GM20000 (cell line): ENCODE measurements at regions not wholly inside any gene's neighbourhood (a gene's known extent, or its start where the extent isn't known, plus 50 kb on each side); places are given as distances from the start of the nearest gene placed in this dataset.

Experiments used
- DNase-seq: peaks from one replicate; pipeline ENCODE4 v3.0.0; 2012; ENCODE audit warnings: low spot score
- CTCF ChIP-seq: IDR thresholded peaks from 2 replicates; pipeline ENCODE4 v1.5.1; 2012; ENCODE audit warnings: mild to moderate bottlenecking, control low read depth; ENCODE audit errors: extremely low read depth, missing control alignments

DNA sequence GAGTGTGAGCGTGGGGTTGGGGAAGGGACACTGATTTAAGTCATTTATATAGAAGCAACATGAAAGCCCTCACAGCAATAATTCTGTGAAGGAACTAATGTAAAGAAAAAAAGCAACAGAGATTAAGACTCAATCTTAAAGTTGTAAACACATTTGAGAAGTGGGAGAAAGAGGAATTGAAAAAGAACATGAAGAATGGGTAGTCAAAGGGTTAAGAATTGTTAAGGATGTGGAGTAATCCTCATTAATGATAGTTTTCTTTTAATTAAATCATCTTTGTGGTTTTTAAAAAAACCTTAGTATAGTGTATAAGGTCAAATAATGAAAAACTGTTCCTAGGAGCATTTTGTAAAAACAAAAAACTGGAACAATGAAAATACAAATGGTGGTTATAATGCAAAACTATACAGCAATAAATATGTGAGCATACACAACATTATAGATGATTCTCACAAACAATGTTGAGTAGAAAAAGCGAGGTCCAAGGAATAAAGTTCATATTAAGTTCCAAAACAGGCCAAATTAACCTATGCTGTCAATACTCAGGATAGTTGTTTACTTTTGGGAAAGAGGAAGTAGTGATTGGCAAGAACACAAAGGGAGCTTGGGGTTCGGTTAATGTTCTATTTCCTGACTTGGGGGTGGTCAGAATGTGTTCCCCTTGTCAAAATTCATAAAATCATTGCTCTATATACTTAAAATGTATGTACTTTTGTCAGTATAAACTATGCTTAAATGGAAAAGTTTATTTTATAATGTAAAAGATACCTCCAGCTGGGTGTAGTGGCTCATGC, 120.4 kb upstream of the ATF7IP start:
- no peak for DNase-seq
- TF ChIP-seq CTCF: no peak

DNA sequence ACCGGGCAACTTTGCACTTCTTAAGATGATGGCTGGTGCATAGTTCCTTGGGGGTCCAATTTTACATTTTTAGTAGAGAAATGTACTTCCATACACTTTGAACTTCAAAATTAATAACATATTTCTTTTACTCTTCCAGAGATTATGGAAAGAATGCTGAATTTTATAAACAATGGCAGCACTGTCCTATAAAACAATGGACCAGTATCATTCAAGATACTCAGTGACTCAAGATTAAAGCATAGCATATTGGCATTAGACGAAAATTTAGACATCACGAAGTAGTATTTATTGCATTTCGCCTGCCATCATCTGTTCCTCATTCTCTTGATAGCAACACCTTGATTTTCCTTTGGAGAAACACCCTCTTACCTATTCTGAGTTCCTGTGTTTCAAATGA, 118.3 kb upstream of the ATF7IP start:
- no peak for TF ChIP-seq CTCF
- DNase-seq: no peak

DNA sequence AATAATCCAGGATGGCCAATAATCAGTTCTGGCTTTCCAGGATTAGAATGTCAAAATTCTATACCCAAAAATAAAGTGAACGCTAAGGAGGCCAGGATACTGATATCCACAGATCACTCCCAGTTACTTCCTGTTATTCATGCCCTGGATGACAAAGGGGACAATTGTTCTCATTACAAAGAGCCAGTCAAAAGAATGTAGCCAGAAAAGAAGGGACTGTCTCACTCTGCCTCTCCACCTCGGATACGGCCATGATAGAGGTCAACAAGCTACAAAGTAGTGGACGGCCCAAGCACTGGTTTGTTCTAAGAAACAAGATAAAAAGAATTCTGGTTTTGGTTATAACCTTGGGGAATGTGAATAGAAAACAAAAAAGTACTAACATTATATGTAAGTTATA, 116.1 kb upstream of the ATF7IP start:
- no peak for DNase-seq
- TF ChIP-seq CTCF: no peak

GRCh38 chr12:14252697-14253096, 112.8 kb upstream of the ATF7IP start:
- TF ChIP-seq CTCF: no peak
- no peak for DNase-seq

DNA sequence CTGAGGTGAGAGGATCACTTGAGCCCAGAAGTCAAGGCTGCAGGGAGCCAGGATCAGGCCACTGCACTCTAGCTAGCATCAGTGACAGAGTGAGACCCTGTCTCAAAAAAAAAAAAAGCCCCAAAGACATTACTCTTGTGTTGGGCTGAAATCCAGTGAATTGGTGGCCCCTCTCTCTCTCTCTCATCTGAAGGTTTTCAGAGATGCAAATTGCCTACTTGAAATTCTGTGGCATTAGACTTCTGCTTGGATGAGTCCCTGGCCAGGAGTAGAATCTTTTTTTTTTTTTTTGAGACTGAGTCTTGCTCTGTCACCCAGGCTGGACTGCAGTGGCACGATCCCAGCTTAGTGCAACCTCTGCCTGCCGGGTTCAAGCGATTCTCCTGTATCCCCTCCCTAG, 112.0 kb upstream of the ATF7IP start:
- no peak for TF ChIP-seq CTCF
- no peak for DNase-seq

DNA sequence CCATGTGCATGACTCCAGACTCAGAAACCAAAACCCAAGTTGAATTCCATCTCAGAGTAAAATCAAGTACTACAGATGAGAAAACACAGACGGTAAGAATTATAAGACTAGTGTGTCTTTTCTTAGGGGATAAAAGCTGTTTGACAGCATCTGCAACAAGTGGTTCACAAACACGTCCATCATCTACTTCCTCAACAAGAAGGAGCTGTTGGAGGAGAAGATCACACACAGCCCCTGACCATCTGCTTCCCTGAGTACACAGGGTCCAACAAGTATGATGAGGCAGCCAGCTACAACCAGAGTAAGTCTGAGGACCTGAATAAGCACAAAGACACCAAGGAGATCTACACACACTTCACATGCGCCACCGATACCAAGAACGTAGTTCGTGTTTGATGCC, 110.7 kb upstream of the ATF7IP start:
- no peak for TF ChIP-seq CTCF
- no peak for DNase-seq

DNA sequence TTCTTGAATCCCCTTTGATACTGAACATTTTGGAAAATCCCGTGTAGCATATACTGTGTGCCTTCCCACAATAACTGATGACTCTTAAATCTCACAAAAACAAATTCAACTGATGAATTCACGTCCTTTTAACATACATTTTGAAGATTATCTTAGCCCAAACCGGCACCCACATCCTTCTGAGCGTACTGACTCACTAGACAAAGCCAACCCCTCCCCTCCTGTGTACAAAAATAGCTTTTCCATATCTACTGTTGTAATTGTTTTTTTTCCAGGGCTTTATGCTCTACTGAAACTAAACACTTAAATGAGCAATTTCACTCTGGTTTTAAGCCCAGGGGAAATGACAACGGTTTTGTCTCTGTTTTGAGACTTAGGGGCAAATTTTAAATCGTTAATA, 109.4 kb upstream of the ATF7IP start:
- no peak for TF ChIP-seq CTCF
- DNase-seq: no peak
